ENCODE measurements at regions not wholly inside any gene's neighbourhood (a gene's known extent, or its start where the extent isn't known, plus 50 kb on each side); places are given as distances from the start of the nearest gene placed in this dataset.

GRCh38 chr10:52897162-52897561, 124.6 kb upstream of the MBL2 start:
- DNase-seq, result no peak
- H3K9me3 Mint-ChIP-seq (ENCODE audit: insufficient read depth), result no peaks in the 10 kb centered on the region
- no peaks in the 10 kb centered on the region for H3K4me1 Mint-ChIP-seq
- H3K9me3 ChIP-seq (ENCODE audit: control extremely low read depth in 1 of 3, control insufficient read depth in 2 of 3, insufficient read depth in 1 of 3, low read length in 2 of 3), result no peaks in the 10 kb centered on the region
- no peak overlapping the region for H3K4me2 ChIP-seq (replicated peaks; ENCODE audit: low read depth, low read length, poor library complexity, severe bottlenecking)
- POLR2A ChIA-PET, result no interaction called here
- TF ChIP-seq EZH2 (IDR thresholded peaks at IDR 0.05; ENCODE audit: borderline replicate concordance, insufficient read depth, low read depth, low read length, poor library complexity, severe bottlenecking) (no peak), CTCF (IDR thresholded peaks at IDR 0.05) (no peak)
- H3K4me3 Mint-ChIP-seq, result no peak overlapping the region
- no peak overlapping the region for H3K27ac Mint-ChIP-seq
- no peaks in the 10 kb centered on the region for H3K27me3 Mint-ChIP-seq
- H3K4me3 ChIP-seq (ENCODE audit: control extremely low read depth in 1 of 5, extremely low read depth in 1 of 5, insufficient read depth in 1 of 5, low read depth in 2 of 5, low read length in 4 of 5), result no peak overlapping the region
- H3K27ac ChIP-seq (ENCODE audit: low read length in 2 of 2), result no peak overlapping the region
- H3K79me2 ChIP-seq (ENCODE audit: control insufficient read depth, insufficient read depth, low read length), result no peaks in the 10 kb centered on the region
- CTCF ChIA-PET, result no interaction called here
- ATAC-seq (ENCODE audit: low read depth), result no peak
- H4K20me1 ChIP-seq (ENCODE audit: control insufficient read depth, insufficient read depth, low read length, poor library complexity, severe bottlenecking), result no peaks in the 10 kb centered on the region
- H2AFZ ChIP-seq (ENCODE audit: insufficient read depth, low read depth, low read length, poor library complexity, severe bottlenecking), result no peak overlapping the region
- no peaks in the 10 kb centered on the region for H3K4me1 ChIP-seq (ENCODE audit: control insufficient read depth in 2 of 2, insufficient read depth in 2 of 2, low read length in 2 of 2)
- H3K9ac ChIP-seq (ENCODE audit: low read length), result no peak overlapping the region
- no peaks in the 10 kb centered on the region for H3K27me3 ChIP-seq (replicated peaks in 1 of 4; ENCODE audit: control extremely low read depth in 1 of 4, control insufficient read depth in 3 of 4, insufficient read depth in 4 of 4, low read length in 3 of 4)
- H3K36me3 ChIP-seq (replicated peaks in 1 of 2; ENCODE audit: control extremely low read depth in 1 of 2, control insufficient read depth in 1 of 2, extremely low read depth in 1 of 2, insufficient read depth in 2 of 2, low read length in 1 of 2), result no peaks in the 10 kb centered on the region
- intact Hi-C loops (cut with micrococcal nuclease), result no loop called here

- no peak for DNase-seq
- no peaks in the 10 kb centered on the region for H3K79me2 ChIP-seq (ENCODE audit: control insufficient read depth, insufficient read depth, low read length)
- no peaks in the 10 kb centered on the region for H3K36me3 ChIP-seq (replicated peaks in 1 of 2; ENCODE audit: control extremely low read depth in 1 of 2, control insufficient read depth in 1 of 2, extremely low read depth in 1 of 2, insufficient read depth in 2 of 2, low read length in 1 of 2)
- Mint-ChIP-seq H3K27ac (no peak overlapping the region), H3K27me3 (no peaks in the 10 kb centered on the region), H3K4me3 (no peak overlapping the region), H3K9me3 (ENCODE audit: insufficient read depth) (no peaks in the 10 kb centered on the region), H3K4me1 (no peaks in the 10 kb centered on the region)
- intact Hi-C loops (cut with micrococcal nuclease), result no loop called here
- TF ChIP-seq CTCF (IDR thresholded peaks at IDR 0.05) (no peak), EZH2 (IDR thresholded peaks at IDR 0.05; ENCODE audit: borderline replicate concordance, insufficient read depth, low read depth, low read length, poor library complexity, severe bottlenecking) (no peak)
- no peak for ATAC-seq (ENCODE audit: low read depth)
- no peak overlapping the region for H3K4me2 ChIP-seq (replicated peaks; ENCODE audit: low read depth, low read length, poor library complexity, severe bottlenecking)
- no peak overlapping the region for H3K4me3 ChIP-seq (ENCODE audit: control extremely low read depth in 1 of 5, extremely low read depth in 1 of 5, insufficient read depth in 1 of 5, low read depth in 2 of 5, low read length in 4 of 5)
- no peak overlapping the region for H3K27ac ChIP-seq (ENCODE audit: low read length in 2 of 2)
- no peak overlapping the region for H2AFZ ChIP-seq (ENCODE audit: insufficient read depth, low read depth, low read length, poor library complexity, severe bottlenecking)
- H3K9me3 ChIP-seq (ENCODE audit: control extremely low read depth in 1 of 3, control insufficient read depth in 2 of 3, insufficient read depth in 1 of 3, low read length in 2 of 3), result no peaks in the 10 kb centered on the region
- no peaks in the 10 kb centered on the region for H4K20me1 ChIP-seq (ENCODE audit: control insufficient read depth, insufficient read depth, low read length, poor library complexity, severe bottlenecking)
- ChIA-PET POLR2A (no interaction called here), CTCF (no interaction called here)
- no peaks in the 10 kb centered on the region for H3K27me3 ChIP-seq (replicated peaks in 1 of 4; ENCODE audit: control extremely low read depth in 1 of 4, control insufficient read depth in 3 of 4, insufficient read depth in 4 of 4, low read length in 3 of 4)
- no peak overlapping the region for H3K9ac ChIP-seq (ENCODE audit: low read length)
- no peaks in the 10 kb centered on the region for H3K4me1 ChIP-seq (ENCODE audit: control insufficient read depth in 2 of 2, insufficient read depth in 2 of 2, low read length in 2 of 2)
These were observed 122.5 kb upstream of the MBL2 start for GRCh38 chr10:52895059-52895458.

All from B cell (primary cell).